ENCODE measurements at regions not wholly inside any gene's neighbourhood (a gene's known extent, or its start where the extent isn't known, plus 50 kb on each side); places are given as distances from the start of the nearest gene placed in this dataset.

DNA sequence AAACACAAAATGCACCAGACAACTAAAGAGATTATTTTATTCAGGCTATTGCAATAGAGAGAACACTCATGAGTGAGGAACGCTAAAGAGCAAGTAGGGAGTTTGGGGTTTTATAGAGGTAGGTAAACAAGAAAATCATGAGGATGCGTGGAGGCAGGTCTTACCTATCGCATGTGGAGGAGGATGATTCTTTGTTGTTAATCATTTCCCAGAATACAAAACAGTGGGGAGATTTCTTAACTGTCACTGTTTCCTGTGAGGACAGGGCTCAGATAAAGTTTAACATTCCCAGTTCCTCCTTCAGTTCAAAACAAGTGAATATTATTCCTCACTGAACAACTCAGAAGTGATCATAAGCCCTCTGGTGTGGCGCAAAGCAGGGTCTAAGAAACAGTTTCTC, 156.1 kb upstream of the MGAT5 start:
- TF ChIP-seq EP300 (IDR thresholded peaks at IDR 0.05) (no peak), POLR2AphosphoS5 (IDR thresholded peaks at IDR 0.05) (no peak), POLR2A (IDR thresholded peaks at IDR 0.05) (no peak)
- TF ChIP-seq, protein P1, sequence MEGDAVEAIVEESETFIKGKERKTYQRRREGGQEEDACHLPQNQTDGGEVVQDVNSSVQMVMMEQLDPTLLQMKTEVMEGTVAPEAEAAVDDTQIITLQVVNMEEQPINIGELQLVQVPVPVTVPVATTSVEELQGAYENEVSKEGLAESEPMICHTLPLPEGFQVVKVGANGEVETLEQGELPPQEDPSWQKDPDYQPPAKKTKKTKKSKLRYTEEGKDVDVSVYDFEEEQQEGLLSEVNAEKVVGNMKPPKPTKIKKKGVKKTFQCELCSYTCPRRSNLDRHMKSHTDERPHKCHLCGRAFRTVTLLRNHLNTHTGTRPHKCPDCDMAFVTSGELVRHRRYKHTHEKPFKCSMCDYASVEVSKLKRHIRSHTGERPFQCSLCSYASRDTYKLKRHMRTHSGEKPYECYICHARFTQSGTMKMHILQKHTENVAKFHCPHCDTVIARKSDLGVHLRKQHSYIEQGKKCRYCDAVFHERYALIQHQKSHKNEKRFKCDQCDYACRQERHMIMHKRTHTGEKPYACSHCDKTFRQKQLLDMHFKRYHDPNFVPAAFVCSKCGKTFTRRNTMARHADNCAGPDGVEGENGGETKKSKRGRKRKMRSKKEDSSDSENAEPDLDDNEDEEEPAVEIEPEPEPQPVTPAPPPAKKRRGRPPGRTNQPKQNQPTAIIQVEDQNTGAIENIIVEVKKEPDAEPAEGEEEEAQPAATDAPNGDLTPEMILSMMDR (IDR thresholded peaks at IDR 0.05): no peak
